Immature natural killer cell (primary cell): ENCODE measurements at regions not wholly inside any gene's neighbourhood (a gene's known extent, or its start where the extent isn't known, plus 50 kb on each side); places are given as distances from the start of the nearest gene placed in this dataset.

Experiments used
- DNase-seq, 3 donors: peaks; one replicate each; pipeline ENCODE4 v3.0.0; 2022; ENCODE audit warnings: mixed read lengths in 1 of 3
- H3K27ac Mint-ChIP-seq, 6 donors: one replicate each; pipeline ENCODE4 v1.8.0; 2020; ENCODE audit warnings: mixed read lengths in 6 of 6, mild to moderate bottlenecking in 5 of 6, inconsistent platforms in 4 of 6, moderate library complexity in 3 of 6
- H3K27me3 Mint-ChIP-seq, 3 donors: one replicate each; pipeline ENCODE4 v1.8.0; 2020 to 2021; ENCODE audit warnings: low read depth in 3 of 3, mild to moderate bottlenecking in 3 of 3, mixed read lengths in 3 of 3, moderate library complexity in 3 of 3, inconsistent platforms in 1 of 3
- H3K36me3 Mint-ChIP-seq, 3 donors: one replicate each; pipeline ENCODE4 v1.8.0; 2020; ENCODE audit warnings: mixed read lengths in 3 of 3, inconsistent platforms in 2 of 3, mild to moderate bottlenecking in 2 of 3
- H3K4me1 Mint-ChIP-seq, 2 donors: one replicate each; pipeline ENCODE4 v1.8.0; 2020; ENCODE audit warnings: inconsistent platforms in 2 of 2, mild to moderate bottlenecking in 2 of 2, mixed read lengths in 2 of 2, moderate library complexity in 1 of 2
- H3K4me3 Mint-ChIP-seq, 5 donors: one replicate each; pipeline ENCODE4 v1.8.0; 2020; ENCODE audit warnings: mild to moderate bottlenecking in 5 of 5, mixed read lengths in 5 of 5, inconsistent platforms in 3 of 5, moderate library complexity in 3 of 5
- H3K9me3 Mint-ChIP-seq, 6 donors: one replicate each; pipeline ENCODE4 v1.8.0; 2020; ENCODE audit warnings: mild to moderate bottlenecking in 6 of 6, mixed read lengths in 6 of 6, inconsistent platforms in 4 of 6, moderate library complexity in 3 of 6

DNA sequence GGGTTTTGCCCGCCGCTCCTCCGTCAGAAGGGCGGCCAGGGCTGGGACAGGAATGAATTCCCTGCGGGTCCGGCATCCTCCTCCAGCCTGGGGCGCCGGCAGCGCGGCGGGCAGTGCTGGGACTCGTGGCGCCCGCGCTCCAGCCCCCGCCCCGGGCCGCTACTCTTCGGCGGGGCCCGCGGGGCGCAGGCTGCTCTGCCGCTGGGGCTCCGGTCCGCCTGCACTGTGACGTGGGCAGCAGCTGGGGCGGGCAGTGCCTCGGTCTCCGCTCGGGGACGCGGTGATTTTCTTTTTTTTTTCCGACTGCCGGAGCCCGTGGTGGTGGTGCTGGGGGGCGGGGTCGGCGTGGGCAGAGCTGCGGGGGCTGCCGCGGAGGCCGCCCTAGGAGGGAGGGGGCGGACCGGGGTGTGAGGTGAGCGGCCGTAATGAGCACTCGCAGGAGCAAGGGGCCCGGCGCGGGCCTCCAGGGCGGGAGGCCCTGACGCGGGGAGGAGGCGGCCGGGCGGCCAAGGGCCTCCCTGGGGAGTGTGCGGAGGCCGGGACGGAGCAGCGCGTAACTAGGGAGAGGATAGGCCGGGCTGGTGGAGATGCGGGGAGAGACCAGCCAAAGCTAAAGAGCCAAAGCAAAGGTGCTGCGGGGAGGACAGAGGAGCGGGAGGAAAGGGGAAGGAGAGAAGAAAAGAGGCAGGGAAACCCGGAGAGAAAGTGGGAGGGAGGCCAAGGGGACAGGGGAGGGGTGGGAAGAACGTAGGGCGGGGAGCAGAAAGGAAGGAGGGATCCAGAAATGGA is 73.3 kb upstream of the ZBED5 start:
- H3K9me3 Mint-ChIP-seq = no peaks in the 10 kb centered on the region
- peak overlapping the region in 1 of 6 donors; percentile 80 for H3K27ac Mint-ChIP-seq
- peaks cover 17 to 34% (median 27%) of the 10 kb centered on the region in 3 donors for H3K27me3 Mint-ChIP-seq

GRCh38 chr11:10930224-10930971 is 72.5 kb upstream of the ZBED5 start:
- Mint-ChIP-seq H3K27ac (no peak overlapping the region), H3K9me3 (no peaks in the 10 kb centered on the region), H3K36me3 (peaks cover 0 to 4% (median 4%) of the 10 kb centered on the region in 3 donors), H3K27me3 (peaks cover 16 to 34% (median 28%) of the 10 kb centered on the region in 3 donors), H3K4me1 (peaks cover 20 to 23% of the 10 kb centered on the region in 2 donors), H3K4me3 (peak overlapping the region; percentile 79 to 85 (median 82))
- DNase-seq = no peak

More for the DNA sequence above, 73.3 kb upstream of the ZBED5 start:
- Mint-ChIP-seq H3K36me3 (peaks cover 0 to 4% (median 4%) of the 10 kb centered on the region in 3 donors), H3K4me3 (peak overlapping the region; percentile 64 to 84 (median 80)), H3K4me1 (peaks cover 20 to 23% of the 10 kb centered on the region in 2 donors)
- DNase-seq = peak; percentile 39 to 48 (median 43)

GRCh38 chr11:10927538-10927937 is 69.7 kb upstream of the ZBED5 start:
- Mint-ChIP-seq H3K27ac (no peak overlapping the region), H3K27me3 (peaks cover 14 to 34% (median 19%) of the 10 kb centered on the region in 3 donors), H3K4me3 (no peak overlapping the region), H3K4me1 (peaks cover 6 to 9% of the 10 kb centered on the region in 2 donors), H3K9me3 (no peaks in the 10 kb centered on the region), H3K36me3 (peaks cover 0 to 4% (median 4%) of the 10 kb centered on the region in 3 donors)
- DNase-seq = no peak

GRCh38 chr11:10926801-10927211 is 69.0 kb upstream of the ZBED5 start:
- Mint-ChIP-seq H3K36me3 (peaks cover 0 to 4% (median 4%) of the 10 kb centered on the region in 3 donors), H3K9me3 (no peaks in the 10 kb centered on the region), H3K27ac (no peak overlapping the region), H3K4me3 (no peak overlapping the region), H3K4me1 (peaks cover 6 to 9% of the 10 kb centered on the region in 2 donors), H3K27me3 (peaks cover 14 to 34% (median 20%) of the 10 kb centered on the region in 3 donors)
- no peak for DNase-seq

GRCh38 chr11:10925149-10925926 is 67.5 kb upstream of the ZBED5 start:
- H3K9me3 Mint-ChIP-seq = no peaks in the 10 kb centered on the region
- H3K36me3 Mint-ChIP-seq = peaks cover 0 to 4% (median 4%) of the 10 kb centered on the region in 3 donors
- peaks cover 9 to 34% (median 13%) of the 10 kb centered on the region in 3 donors for H3K27me3 Mint-ChIP-seq
- no peak overlapping the region for H3K27ac Mint-ChIP-seq
- H3K4me1 Mint-ChIP-seq = peaks cover 6 to 12% of the 10 kb centered on the region in 2 donors
- no peak for DNase-seq
- no peak overlapping the region for H3K4me3 Mint-ChIP-seq

GRCh38 chr11:10923882-10924281 is 66.0 kb upstream of the ZBED5 start:
- H3K36me3 Mint-ChIP-seq = peaks cover 0 to 4% (median 4%) of the 10 kb centered on the region in 3 donors
- DNase-seq = no peak
- no peak overlapping the region for H3K4me3 Mint-ChIP-seq
- H3K27me3 Mint-ChIP-seq = peaks cover 8 to 19% (median 10%) of the 10 kb centered on the region in 3 donors
- no peak overlapping the region for H3K27ac Mint-ChIP-seq
- H3K9me3 Mint-ChIP-seq = no peaks in the 10 kb centered on the region
- peaks cover 8 to 22% of the 10 kb centered on the region in 2 donors for H3K4me1 Mint-ChIP-seq

GRCh38 chr11:10922892-10923291 is 65.0 kb upstream of the ZBED5 start:
- no peak for DNase-seq
- H3K27ac Mint-ChIP-seq = no peak overlapping the region
- peaks cover 10 to 28% of the 10 kb centered on the region in 2 donors for H3K4me1 Mint-ChIP-seq
- no peak overlapping the region for H3K4me3 Mint-ChIP-seq
- H3K9me3 Mint-ChIP-seq = peaks cover 0 to 8% (median 2%) of the 10 kb centered on the region in 6 donors
- peaks cover 0 to 6% (median 6%) of the 10 kb centered on the region in 3 donors for H3K36me3 Mint-ChIP-seq
- H3K27me3 Mint-ChIP-seq = peaks cover 6 to 17% (median 6%) of the 10 kb centered on the region in 3 donors

- Mint-ChIP-seq H3K9me3 (peaks cover 0 to 10% (median 6%) of the 10 kb centered on the region in 6 donors), H3K36me3 (peaks cover 0 to 15% (median 6%) of the 10 kb centered on the region in 3 donors), H3K4me1 (peaks cover 10 to 28% of the 10 kb centered on the region in 2 donors), H3K4me3 (no peak overlapping the region), H3K27me3 (peaks cover 6 to 14% (median 11%) of the 10 kb centered on the region in 3 donors), H3K27ac (no peak overlapping the region)
- no peak for DNase-seq
Measured at GRCh38 chr11:10920875-10921274, 63.0 kb upstream of the ZBED5 start.

DNA sequence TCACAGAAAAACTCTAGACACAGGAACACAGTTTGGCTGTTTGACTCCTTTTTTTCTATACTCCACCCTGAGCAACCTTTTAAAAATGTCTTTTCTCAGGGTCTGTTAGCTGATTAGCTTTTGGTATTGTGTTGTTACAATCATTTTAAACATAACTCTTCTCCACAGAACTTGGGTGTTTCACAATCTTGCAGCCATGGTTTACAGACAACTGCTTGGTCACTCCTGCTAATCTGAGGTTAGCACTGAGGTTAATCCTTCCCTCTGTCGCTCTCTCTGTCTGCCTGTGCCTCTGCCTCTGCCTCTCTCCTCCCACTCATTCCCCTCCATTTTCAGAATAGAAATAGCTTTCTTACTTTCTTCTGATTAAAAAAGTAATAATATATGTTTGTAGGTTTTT is 62.4 kb upstream of the ZBED5 start:
- H3K4me3 Mint-ChIP-seq = peak overlapping the region in 2 of 5 donors; percentile 8 to 45
- peaks cover 0 to 15% (median 6%) of the 10 kb centered on the region in 3 donors for H3K36me3 Mint-ChIP-seq
- peaks cover 10 to 28% of the 10 kb centered on the region in 2 donors for H3K4me1 Mint-ChIP-seq
- H3K27ac Mint-ChIP-seq = no peak overlapping the region
- peaks cover 6 to 14% (median 9%) of the 10 kb centered on the region in 3 donors for H3K27me3 Mint-ChIP-seq
- peak; percentile 15 to 32 (median 25) for DNase-seq
- peaks cover 0 to 10% (median 6%) of the 10 kb centered on the region in 6 donors for H3K9me3 Mint-ChIP-seq

DNA sequence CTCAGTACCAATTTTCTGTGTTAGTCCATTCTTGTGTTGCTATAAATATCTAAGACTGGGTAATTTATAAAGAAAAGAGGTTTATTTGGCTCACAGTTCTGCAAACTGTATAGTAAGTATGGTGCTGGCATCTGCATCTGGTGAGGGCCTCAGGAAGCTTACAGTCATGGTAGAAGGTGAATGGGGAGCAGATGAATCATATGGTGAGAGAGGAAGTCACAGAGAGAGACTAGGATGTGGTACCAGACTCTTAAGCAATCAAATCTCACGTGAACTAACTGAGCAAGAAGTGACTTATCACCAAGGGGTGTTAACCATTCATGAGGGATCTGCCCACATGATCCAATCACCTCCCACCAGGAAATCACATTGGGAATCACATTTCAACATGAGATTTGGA is 60.8 kb upstream of the ZBED5 start:
- peak overlapping the region in 1 of 5 donors; percentile 27 for H3K4me3 Mint-ChIP-seq
- DNase-seq = no peak
- peaks cover 6 to 15% (median 9%) of the 10 kb centered on the region in 3 donors for H3K27me3 Mint-ChIP-seq
- H3K27ac Mint-ChIP-seq = no peak overlapping the region
- peaks cover 10 to 28% of the 10 kb centered on the region in 2 donors for H3K4me1 Mint-ChIP-seq
- peaks cover 0 to 15% (median 6%) of the 10 kb centered on the region in 3 donors for H3K36me3 Mint-ChIP-seq
- H3K9me3 Mint-ChIP-seq = peaks cover 0 to 10% (median 6%) of the 10 kb centered on the region in 6 donors

DNA sequence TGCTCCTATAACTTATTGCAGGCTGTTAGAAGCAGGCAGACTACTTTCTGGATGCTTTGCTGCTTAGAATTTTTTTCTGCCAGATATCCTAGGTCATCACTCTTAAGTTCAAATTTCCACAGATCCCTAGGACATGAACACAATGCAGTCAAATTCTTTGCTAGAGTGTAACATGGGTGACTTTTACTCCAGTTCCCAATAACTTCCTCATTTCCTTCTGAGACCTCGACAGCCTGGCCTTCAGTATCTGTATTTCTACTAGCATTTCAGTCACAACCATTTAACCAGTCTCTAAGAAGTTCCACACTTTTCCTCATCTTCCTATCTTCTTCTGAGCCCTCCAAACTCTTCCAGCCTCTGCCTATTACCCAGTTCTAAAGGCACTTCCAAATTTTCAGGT is 60.4 kb upstream of the ZBED5 start:
- Mint-ChIP-seq H3K4me3 (peak overlapping the region in 1 of 5 donors; percentile 27), H3K4me1 (peaks cover 10 to 28% of the 10 kb centered on the region in 2 donors), H3K9me3 (peaks cover 0 to 10% (median 6%) of the 10 kb centered on the region in 6 donors), H3K27ac (no peak overlapping the region), H3K36me3 (peaks cover 0 to 15% (median 6%) of the 10 kb centered on the region in 3 donors), H3K27me3 (peaks cover 6 to 17% (median 9%) of the 10 kb centered on the region in 3 donors)
- no peak for DNase-seq

- peaks cover 0 to 15% (median 6%) of the 10 kb centered on the region in 3 donors for H3K36me3 Mint-ChIP-seq
- peaks cover 3 to 14% (median 9%) of the 10 kb centered on the region in 3 donors for H3K27me3 Mint-ChIP-seq
- peaks cover 0 to 10% (median 6%) of the 10 kb centered on the region in 6 donors for H3K9me3 Mint-ChIP-seq
- no peak for DNase-seq
- H3K27ac Mint-ChIP-seq = no peak overlapping the region
- peaks cover 10 to 28% of the 10 kb centered on the region in 2 donors for H3K4me1 Mint-ChIP-seq
- H3K4me3 Mint-ChIP-seq = no peak overlapping the region
Measured at GRCh38 chr11:10917802-10918201, 59.9 kb upstream of the ZBED5 start.

DNA sequence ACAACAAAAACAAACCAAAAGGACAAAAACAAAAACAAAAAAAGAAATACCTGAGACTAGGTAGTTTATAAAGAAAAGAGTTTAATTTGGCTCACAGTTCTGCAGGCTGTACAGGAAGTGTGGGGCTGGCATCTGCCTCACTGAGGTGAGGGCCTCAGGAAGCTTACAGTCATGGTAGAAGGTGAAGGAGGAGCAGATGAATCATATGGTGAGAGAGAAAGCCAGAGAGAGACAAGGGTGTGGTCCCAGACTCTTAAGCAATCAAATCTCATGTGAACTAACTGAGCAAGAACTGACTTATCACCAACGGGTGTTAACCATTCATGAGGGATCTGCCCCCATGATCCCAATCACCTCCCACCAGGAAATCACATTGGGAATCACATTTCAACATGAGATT is 58.8 kb upstream of the ZBED5 start:
- Mint-ChIP-seq H3K4me3 (no peak overlapping the region), H3K4me1 (peaks cover 10 to 28% of the 10 kb centered on the region in 2 donors), H3K27me3 (peaks cover 4 to 12% (median 8%) of the 10 kb centered on the region in 3 donors), H3K9me3 (peaks cover 0 to 10% (median 6%) of the 10 kb centered on the region in 6 donors), H3K36me3 (peaks cover 0 to 15% (median 6%) of the 10 kb centered on the region in 3 donors), H3K27ac (peak overlapping the region in 1 of 6 donors; percentile 44)
- DNase-seq = no peak
